ENCODE measurements at regions not wholly inside any gene's neighbourhood (a gene's known extent, or its start where the extent isn't known, plus 50 kb on each side); places are given as distances from the start of the nearest gene placed in this dataset.

- Histone ChIP-seq H3K27me3 (ENCODE audit: control insufficient read depth in 1 of 2, insufficient read depth in 2 of 2, low read length in 2 of 2) (no peaks in the 10 kb centered on the region), H3K9me3 (ENCODE audit: low read length) (no peaks in the 10 kb centered on the region), H4K20me1 (ENCODE audit: insufficient read depth, low read length) (no peaks in the 10 kb centered on the region), H3K4me2 (ENCODE audit: low read depth, low read length) (no peak overlapping the region), H3K4me3 (replicated peaks in 1 of 3; ENCODE audit: insufficient read depth in 1 of 3, low read depth in 2 of 3, low read length in 3 of 3) (no peak overlapping the region), H3K4me1 (ENCODE audit: insufficient read depth, low read length) (peaks cover 2% of the 10 kb centered on the region), H2AFZ (ENCODE audit: low read length) (no peak overlapping the region), H3K36me3 (replicated peaks in 1 of 2; ENCODE audit: control insufficient read depth in 1 of 2, insufficient read depth in 2 of 2, low read length in 2 of 2) (no peaks in the 10 kb centered on the region), H3K79me2 (ENCODE audit: insufficient read depth, low read length) (no peaks in the 10 kb centered on the region), H3K9ac (ENCODE audit: insufficient read depth, low read depth, low read length) (no peak overlapping the region), H3K27ac (ENCODE audit: extremely low read length, insufficient read depth, low read length) (no peak overlapping the region)
- 3% methylated on average over 3 of the region's 3 CpGs for WGBS (ENCODE audit: low lambda C conversion rate)
- TF ChIP-seq ZFY (CRISPR knock-in tag; IDR thresholded peaks at IDR 0.05) = no peak
- no peak for TF ChIP-seq NR2F1 (CRISPR knock-in tag; IDR thresholded peaks at IDR 0.05)
- TF ChIP-seq YY1 (IDR thresholded peaks at IDR 0.05; ENCODE audit: insufficient read depth, insufficient replicate concordance, low read depth, low read length) = no peak
- DNase-seq (ENCODE audit: low spot score) = no peak
- no TSS peak for BruUV-seq (replicated peaks)
- no peak for FAIRE-seq
- in situ Hi-C loops (cut with HindIII; ENCODE audit: extremely low pct_ligation_motif_present, low pct_unique_long_range_greater_than_20kb) = no loop called here
- POLR2A ChIA-PET = no interaction called here
- CTCF ChIA-PET (ENCODE audit: low intra/inter-chr PET ratio, low total read pairs) = no interaction called here
- intact Hi-C loops (cut with micrococcal nuclease; ENCODE audit: unreplicated experiment) = no loop called here
- ATAC-seq = no peak
Observed at GRCh38 chr2:176507786-176508185, 238.5 kb downstream of the MTX2 start.

- FAIRE-seq (no peak), DNase-seq (ENCODE audit: low spot score) (no peak), ATAC-seq (no peak)
- intact Hi-C loops (cut with micrococcal nuclease; ENCODE audit: unreplicated experiment) (no loop called here), in situ Hi-C loops (cut with HindIII; ENCODE audit: extremely low pct_ligation_motif_present, low pct_unique_long_range_greater_than_20kb) (no loop called here)
- Histone ChIP-seq H3K79me2 (ENCODE audit: insufficient read depth, low read length) (no peaks in the 10 kb centered on the region), H2AFZ (ENCODE audit: low read length) (no peak overlapping the region), H3K9ac (ENCODE audit: insufficient read depth, low read depth, low read length) (no peak overlapping the region), H4K20me1 (ENCODE audit: insufficient read depth, low read length) (no peaks in the 10 kb centered on the region), H3K27me3 (ENCODE audit: control insufficient read depth in 1 of 2, insufficient read depth in 2 of 2, low read length in 2 of 2) (no peaks in the 10 kb centered on the region), H3K4me2 (ENCODE audit: low read depth, low read length) (no peak overlapping the region), H3K4me3 (replicated peaks in 1 of 3; ENCODE audit: insufficient read depth in 1 of 3, low read depth in 2 of 3, low read length in 3 of 3) (no peak overlapping the region), H3K27ac (ENCODE audit: extremely low read length, insufficient read depth, low read length) (no peak overlapping the region), H3K9me3 (ENCODE audit: low read length) (no peaks in the 10 kb centered on the region), H3K4me1 (ENCODE audit: insufficient read depth, low read length) (no peaks in the 10 kb centered on the region), H3K36me3 (replicated peaks in 1 of 2; ENCODE audit: control insufficient read depth in 1 of 2, insufficient read depth in 2 of 2, low read length in 2 of 2) (no peaks in the 10 kb centered on the region)
- ChIA-PET POLR2A (no interaction called here), CTCF (ENCODE audit: low intra/inter-chr PET ratio, low total read pairs) (no interaction called here)
- BruUV-seq (replicated peaks) = no TSS peak
- 29% methylated on average over 1 of the region's 1 CpG for WGBS (ENCODE audit: low lambda C conversion rate)
- TF ChIP-seq RFXANK (CRISPR knock-in tag; IDR thresholded peaks at IDR 0.05) (no peak), LBX2 (CRISPR knock-in tag; IDR thresholded peaks at IDR 0.05; ENCODE audit: borderline replicate concordance) (no peak), FOXC1 (CRISPR knock-in tag; IDR thresholded peaks at IDR 0.05; ENCODE audit: borderline replicate concordance) (no peak), KLF11 (CRISPR knock-in tag; IDR thresholded peaks at IDR 0.05) (no peak), ZFAT (CRISPR knock-in tag; conservative IDR thresholded peaks at IDR 0.05) (no peak), ARNT (IDR thresholded peaks at IDR 0.05) (no peak), ELF4 (CRISPR knock-in tag; IDR thresholded peaks at IDR 0.05; ENCODE audit: borderline replicate concordance) (no peak), ZBTB44 (CRISPR knock-in tag; IDR thresholded peaks at IDR 0.05) (no peak)
Observed at GRCh38 chr2:176508374-176508773, 239.1 kb downstream of the MTX2 start.

All from HepG2 (cell line).